AG10803 (cell line): ENCODE measurements at regions not wholly inside any gene's neighbourhood (a gene's known extent, or its start where the extent isn't known, plus 50 kb on each side); places are given as distances from the start of the nearest gene placed in this dataset.

Experiments
- DNase-seq: peaks from one replicate; pipeline ENCODE4 v3.0.0; 2010; ENCODE audit warnings: low read depth
- H3K4me3 ChIP-seq: 2 replicates; pipeline ENCODE4 v1.5.1; 2011; ENCODE audit warnings: mild to moderate bottlenecking, low read length, control low read depth
- TF ChIP-seq, protein P1 (sequence below): conservative IDR thresholded peaks from 2 replicates; pipeline ENCODE4 v1.5.1; 2011; ENCODE audit warnings: mild to moderate bottlenecking, low read length, control low read depth, inconsistent platforms

DNA sequence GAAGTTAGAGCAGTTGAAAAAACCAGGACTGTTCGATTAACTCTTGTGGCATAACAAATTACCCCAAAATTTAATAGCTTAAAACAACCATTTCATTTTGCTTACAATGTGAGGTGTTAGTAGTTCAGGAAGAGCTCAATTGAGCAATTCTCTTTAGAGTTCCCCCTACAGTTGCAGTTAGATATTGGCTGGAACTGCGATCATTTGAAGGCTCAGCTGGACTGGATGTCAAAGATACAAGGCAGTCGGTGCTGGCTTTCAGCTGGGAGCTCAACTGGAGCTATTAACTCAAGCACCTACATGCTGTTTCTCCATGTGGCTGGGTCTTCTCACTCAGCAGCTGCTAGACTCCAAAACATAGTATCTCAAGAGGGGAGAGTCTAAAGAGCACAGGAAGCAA is 96.0 kb upstream of the LOC128125822 start:
- no peak for DNase-seq
- no peak overlapping the region for H3K4me3 ChIP-seq
- TF ChIP-seq, protein P1, sequence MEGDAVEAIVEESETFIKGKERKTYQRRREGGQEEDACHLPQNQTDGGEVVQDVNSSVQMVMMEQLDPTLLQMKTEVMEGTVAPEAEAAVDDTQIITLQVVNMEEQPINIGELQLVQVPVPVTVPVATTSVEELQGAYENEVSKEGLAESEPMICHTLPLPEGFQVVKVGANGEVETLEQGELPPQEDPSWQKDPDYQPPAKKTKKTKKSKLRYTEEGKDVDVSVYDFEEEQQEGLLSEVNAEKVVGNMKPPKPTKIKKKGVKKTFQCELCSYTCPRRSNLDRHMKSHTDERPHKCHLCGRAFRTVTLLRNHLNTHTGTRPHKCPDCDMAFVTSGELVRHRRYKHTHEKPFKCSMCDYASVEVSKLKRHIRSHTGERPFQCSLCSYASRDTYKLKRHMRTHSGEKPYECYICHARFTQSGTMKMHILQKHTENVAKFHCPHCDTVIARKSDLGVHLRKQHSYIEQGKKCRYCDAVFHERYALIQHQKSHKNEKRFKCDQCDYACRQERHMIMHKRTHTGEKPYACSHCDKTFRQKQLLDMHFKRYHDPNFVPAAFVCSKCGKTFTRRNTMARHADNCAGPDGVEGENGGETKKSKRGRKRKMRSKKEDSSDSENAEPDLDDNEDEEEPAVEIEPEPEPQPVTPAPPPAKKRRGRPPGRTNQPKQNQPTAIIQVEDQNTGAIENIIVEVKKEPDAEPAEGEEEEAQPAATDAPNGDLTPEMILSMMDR, result no peak

DNA sequence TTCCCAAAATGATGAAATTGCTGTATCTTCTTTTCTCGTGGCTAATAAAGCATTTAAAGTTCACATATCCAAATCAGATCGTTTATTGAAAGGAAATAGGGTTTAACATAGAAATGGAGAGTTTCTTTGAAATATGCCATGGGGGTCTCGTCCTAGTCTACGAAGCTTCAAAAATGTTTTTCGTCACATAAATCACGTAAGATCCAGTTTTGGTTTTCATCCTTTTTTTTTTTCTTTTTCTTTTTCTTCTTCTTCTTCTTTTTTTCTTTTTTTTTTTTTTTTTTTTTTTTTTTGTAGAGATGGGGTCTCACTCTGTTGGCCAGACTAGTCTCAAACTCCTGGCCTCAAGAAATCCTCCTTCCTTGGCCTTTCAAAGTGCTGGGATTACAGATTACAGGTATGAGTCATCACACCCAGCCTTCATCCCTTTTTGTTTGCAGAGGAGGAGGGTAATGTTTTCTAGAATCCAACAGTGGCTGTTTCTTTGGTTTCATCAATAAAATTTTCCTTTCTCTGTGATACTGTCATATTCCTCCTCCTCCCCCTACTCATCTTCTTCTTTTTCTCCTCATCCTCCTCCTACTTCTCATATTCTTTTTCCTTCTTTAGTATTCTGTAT is 94.7 kb upstream of the LOC128125822 start:
- no peak overlapping the region for H3K4me3 ChIP-seq
- TF ChIP-seq, protein P1, result no peak
- DNase-seq, result no peak

- no peak for DNase-seq
- H3K4me3 ChIP-seq, result no peak overlapping the region
- TF ChIP-seq, protein P1, result no peak
These were observed 93.5 kb upstream of the LOC128125822 start for GRCh38 chr6:63478734-63479133.

- H3K4me3 ChIP-seq, result no peak overlapping the region
- TF ChIP-seq, protein P1, result no peak
- DNase-seq, result no peak
These were observed 86.1 kb upstream of the LOC128125822 start for GRCh38 chr6:63486196-63486595.

DNA sequence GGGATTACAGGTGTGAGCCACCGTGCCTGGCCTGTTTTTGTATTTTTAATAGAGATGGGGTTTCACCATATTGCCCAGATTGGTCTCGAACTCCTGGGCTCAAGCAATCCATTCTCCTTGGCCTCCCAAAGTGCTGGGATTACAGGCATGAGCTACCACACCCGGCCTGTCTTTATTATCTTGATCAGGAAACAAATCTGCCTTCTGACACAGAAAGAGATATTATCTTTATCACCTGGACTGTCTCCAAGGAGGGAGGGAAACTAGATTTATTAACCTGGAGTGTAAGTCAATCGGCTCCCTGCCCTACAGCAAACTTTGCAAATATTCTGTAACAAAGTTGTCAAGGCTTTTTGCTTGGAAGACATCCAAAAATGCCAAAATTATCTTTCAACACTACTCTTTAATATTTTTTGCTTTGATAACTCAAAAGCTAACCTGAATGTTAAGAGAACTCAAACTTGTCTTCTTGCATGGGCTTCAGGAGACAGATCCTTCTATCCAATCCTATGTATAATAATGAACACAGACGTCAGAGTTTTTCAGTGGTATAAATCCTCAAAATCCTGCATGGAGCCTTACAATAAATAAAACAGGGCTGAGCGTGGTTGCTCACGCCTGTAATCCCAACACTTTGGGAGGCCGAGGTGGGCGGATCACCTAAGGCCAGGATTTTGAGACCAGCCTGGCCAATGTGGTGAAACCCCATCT is 85.0 kb upstream of the LOC128125822 start:
- H3K4me3 ChIP-seq, result no peak overlapping the region
- no peak for DNase-seq
- TF ChIP-seq, protein P1, result no peak

DNA sequence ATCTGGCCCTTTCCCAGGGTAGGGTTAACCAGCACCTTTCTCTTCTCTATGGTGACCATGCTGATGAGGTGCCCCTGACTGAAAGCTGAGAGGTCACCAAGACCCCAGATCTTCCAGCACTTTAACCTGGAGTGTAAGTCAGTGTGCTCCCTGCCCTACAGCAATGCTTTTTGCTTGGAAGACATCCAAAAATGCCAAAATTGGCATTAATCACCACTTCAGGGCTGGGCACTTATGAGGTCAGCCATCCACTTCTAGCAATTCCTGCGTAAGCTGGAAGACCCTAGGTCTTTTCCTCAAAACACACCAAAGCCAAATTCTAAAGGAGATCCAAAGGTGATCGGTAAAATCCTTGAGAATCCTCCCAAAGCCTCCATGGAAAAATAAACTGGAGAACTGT is 81.2 kb upstream of the LOC128125822 start:
- DNase-seq, result no peak
- TF ChIP-seq, protein P1, result no peak
- H3K4me3 ChIP-seq, result no peak overlapping the region

DNA sequence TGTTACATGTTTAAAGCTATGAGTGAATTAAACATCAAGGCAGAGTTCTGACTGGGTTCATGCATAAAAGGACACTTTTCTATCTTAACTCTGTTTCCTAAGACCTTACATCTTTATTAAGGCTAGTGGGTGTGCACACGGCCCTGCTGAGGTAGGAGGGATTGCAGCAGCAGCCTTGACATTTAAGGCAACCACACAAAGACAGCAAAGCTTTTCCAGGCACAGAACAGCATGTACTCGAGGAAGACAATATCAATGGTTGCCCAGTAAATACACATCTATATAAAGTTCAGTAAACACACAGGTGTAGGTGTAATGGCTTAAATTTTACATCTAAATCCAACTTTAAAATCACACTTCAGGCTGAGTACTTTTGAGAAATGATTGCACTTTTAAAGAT is 79.8 kb upstream of the LOC128125822 start:
- TF ChIP-seq, protein P1, result no peak
- no peak overlapping the region for H3K4me3 ChIP-seq
- no peak for DNase-seq
